ENCODE measurements at regions not wholly inside any gene's neighbourhood (a gene's known extent, or its start where the extent isn't known, plus 50 kb on each side); places are given as distances from the start of the nearest gene placed in this dataset.

DNA sequence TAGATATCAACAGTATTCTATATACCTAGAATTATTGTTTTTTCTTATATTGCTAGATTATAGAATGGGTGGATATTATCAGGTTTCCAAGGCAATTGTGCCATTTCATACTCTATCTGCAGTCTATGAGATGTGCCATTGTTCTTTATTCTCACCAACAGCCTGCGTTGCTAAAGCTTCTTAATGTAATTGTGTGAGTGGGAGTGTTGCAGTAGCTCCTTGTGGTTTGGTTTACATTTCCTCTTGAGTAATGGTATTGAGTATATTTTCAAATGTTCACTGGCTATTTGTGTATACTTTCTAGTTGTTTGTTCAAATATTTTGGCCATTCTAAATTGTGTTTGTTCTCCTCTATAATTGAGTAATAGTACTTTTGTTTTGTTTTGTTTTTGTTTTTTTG lies 199.2 kb downstream of the TFEC start:
- Histone ChIP-seq H3K4me1 (ENCODE audit: insufficient read depth, low read length) (no peaks in the 10 kb centered on the region), H3K4me3 (ENCODE audit: low read depth in 1 of 2, low read length in 2 of 2) (no peak overlapping the region), H3K27ac (ENCODE audit: low read depth, low read length) (no peak overlapping the region), H3K9me3 (ENCODE audit: low read length) (no peaks in the 10 kb centered on the region), H3K27me3 (ENCODE audit: control insufficient read depth in 1 of 2, insufficient read depth in 2 of 2, low read length in 2 of 2) (no peaks in the 10 kb centered on the region), H3K9ac (ENCODE audit: low read length) (no peak overlapping the region), H3K36me3 (ENCODE audit: insufficient read depth, low read length) (no peaks in the 10 kb centered on the region)

DNA sequence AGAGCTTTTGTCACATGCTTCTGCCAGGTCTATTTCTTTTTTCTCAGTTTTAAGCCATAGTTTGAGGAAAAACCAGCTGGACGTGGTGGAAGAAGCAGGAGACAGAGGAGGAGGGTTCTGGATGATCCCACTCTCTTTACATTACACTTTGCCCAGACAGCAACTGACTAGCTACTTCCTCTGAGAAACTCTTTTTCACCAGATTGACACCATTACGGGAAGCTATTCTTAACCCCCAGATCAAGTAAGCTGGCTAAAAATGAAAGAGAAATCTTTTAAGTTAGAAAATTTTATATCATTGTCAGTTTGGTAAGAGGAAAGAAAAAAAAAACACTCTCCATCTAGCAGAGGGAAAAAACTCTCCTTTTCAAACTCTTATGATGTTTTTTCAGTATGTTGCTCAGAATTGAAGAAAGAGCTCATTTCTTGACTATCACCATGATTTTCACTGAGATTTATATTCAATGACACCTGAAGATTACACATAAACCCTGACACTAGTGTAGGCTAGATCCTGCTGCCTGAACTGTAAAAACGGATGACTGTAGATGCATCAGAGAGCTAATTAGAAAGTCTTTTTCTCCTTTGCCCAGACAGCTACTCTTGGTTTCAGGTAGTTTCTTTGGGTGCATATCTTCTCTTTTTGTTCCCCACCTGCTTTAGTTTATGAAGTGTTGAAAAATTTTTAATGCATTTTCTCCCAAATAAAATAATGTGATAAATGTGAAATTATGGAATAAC lies 203.1 kb downstream of the TFEC start:
- Histone ChIP-seq H3K36me3 (ENCODE audit: insufficient read depth, low read length) (no peaks in the 10 kb centered on the region), H3K27me3 (ENCODE audit: control insufficient read depth in 1 of 2, insufficient read depth in 2 of 2, low read length in 2 of 2) (no peaks in the 10 kb centered on the region), H3K4me3 (ENCODE audit: low read depth in 1 of 2, low read length in 2 of 2) (no peak overlapping the region), H3K4me1 (ENCODE audit: insufficient read depth, low read length) (no peaks in the 10 kb centered on the region), H3K9me3 (ENCODE audit: low read length) (no peaks in the 10 kb centered on the region), H3K27ac (ENCODE audit: low read depth, low read length) (no peak overlapping the region), H3K9ac (ENCODE audit: low read length) (no peak overlapping the region)

DNA sequence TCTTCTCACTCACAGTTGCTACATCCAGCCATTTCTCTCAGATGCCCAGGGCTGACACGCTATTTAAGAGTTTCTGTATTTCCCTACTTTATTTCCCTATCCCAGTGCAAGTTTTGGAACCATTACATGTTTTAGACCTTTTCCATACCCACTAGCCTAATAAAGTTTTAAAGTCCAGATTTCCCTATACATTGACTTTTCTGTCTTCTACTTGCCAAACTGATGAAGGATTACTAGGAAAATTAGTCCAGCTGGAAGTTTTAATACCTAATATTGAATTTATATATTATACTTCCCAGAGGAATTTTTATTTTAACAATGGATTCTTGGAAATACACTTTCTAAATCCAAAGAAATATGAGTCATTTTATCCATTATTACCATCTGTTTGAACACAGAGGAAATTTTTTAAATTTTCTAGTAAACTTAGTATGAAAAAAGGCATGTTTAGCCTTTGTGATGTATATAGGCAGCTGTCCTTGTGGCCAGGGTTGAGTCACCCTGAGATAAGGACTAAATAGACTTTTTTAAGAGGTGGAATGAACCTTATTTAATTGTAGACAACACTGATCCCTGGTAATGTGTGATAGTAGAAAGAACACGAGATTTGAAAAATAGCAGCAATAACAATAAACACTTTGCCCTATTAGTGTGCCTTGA lies 205.0 kb downstream of the TFEC start:
- Histone ChIP-seq H3K4me3 (ENCODE audit: low read depth in 1 of 2, low read length in 2 of 2) (no peak overlapping the region), H3K36me3 (ENCODE audit: insufficient read depth, low read length) (no peaks in the 10 kb centered on the region), H3K9me3 (ENCODE audit: low read length) (no peaks in the 10 kb centered on the region), H3K9ac (ENCODE audit: low read length) (no peak overlapping the region), H3K27ac (ENCODE audit: low read depth, low read length) (no peak overlapping the region), H3K4me1 (ENCODE audit: insufficient read depth, low read length) (no peaks in the 10 kb centered on the region), H3K27me3 (ENCODE audit: control insufficient read depth in 1 of 2, insufficient read depth in 2 of 2, low read length in 2 of 2) (no peaks in the 10 kb centered on the region)

DNA sequence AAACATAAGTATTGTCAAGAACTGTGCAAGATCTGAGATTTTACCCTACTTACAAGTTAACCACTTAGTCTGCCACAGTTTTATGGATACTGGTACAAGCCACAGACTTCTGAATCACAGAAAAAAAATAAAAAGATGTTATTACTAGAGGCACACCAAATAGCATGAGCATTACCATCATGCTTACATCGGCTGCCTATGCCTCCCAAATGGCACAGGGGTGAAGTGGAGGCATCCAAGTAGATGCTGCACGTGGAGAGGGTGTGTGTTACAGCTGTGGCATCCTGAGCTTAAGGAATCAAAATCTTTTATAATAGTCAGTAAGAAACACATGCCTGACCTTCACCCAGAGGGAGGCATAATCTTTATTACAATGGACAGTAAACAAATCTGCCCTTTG lies 207.8 kb downstream of the TFEC start:
- Histone ChIP-seq H3K27me3 (ENCODE audit: control insufficient read depth in 1 of 2, insufficient read depth in 2 of 2, low read length in 2 of 2) (no peaks in the 10 kb centered on the region), H3K9ac (ENCODE audit: low read length) (no peak overlapping the region), H3K4me3 (ENCODE audit: low read depth in 1 of 2, low read length in 2 of 2) (no peak overlapping the region), H3K9me3 (ENCODE audit: low read length) (no peaks in the 10 kb centered on the region), H3K36me3 (ENCODE audit: insufficient read depth, low read length) (no peaks in the 10 kb centered on the region), H3K4me1 (ENCODE audit: insufficient read depth, low read length) (no peaks in the 10 kb centered on the region), H3K27ac (ENCODE audit: low read depth, low read length) (no peak overlapping the region)

DNA sequence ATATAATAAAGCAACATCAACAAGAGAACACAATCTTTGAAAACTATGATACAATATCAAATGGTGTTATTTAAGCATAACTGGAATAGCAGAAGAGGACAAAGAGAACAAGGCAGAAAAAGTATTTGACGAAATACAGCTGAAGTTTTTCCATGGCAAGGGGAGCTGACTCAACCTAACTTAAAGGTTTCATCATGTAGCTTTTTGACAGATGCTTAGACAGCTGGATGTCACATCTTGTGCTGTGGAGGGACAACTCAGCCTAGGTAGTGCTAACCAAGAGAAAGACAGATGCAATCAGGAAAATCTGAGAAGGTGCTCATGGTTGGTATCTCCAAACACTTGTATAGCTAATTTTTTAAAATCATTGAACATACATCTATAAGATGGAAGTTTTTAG lies 208.2 kb downstream of the TFEC start:
- Histone ChIP-seq H3K27ac (ENCODE audit: low read depth, low read length) (no peak overlapping the region), H3K36me3 (ENCODE audit: insufficient read depth, low read length) (no peaks in the 10 kb centered on the region), H3K27me3 (ENCODE audit: control insufficient read depth in 1 of 2, insufficient read depth in 2 of 2, low read length in 2 of 2) (no peaks in the 10 kb centered on the region), H3K9me3 (ENCODE audit: low read length) (no peaks in the 10 kb centered on the region), H3K4me3 (ENCODE audit: low read depth in 1 of 2, low read length in 2 of 2) (no peak overlapping the region), H3K4me1 (ENCODE audit: insufficient read depth, low read length) (no peaks in the 10 kb centered on the region), H3K9ac (ENCODE audit: low read length) (no peak overlapping the region)

DNA sequence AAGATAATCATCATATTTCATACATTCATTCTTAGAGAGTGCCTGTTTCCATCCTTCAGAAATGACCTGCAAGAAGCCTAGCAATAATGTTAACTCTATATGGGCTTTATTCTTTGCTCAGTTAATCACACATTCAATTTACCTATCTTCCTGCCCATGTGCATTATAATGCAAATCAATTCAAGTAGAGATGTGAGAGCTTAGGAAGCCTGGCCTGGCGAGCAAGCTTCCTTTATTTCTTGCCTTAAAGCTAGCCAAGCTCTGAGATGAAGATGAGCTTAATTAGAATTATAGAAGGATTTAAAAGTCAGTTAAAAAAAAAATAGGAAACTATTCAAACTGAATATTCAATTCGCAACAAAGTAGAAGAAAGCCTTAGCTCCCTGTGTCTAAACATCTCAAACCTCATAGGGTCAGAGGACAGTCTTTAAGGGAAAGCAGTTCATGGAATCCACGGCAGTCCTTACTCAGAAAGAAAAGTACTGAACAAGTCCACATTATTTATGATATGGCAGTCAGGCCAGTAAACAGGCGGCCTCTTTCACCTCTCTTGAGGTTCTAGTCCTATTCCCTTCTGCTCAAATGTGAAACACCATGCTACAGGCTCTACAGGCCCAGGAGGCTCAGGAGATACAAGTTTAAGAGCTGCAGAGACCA lies 214.1 kb downstream of the TFEC start:
- H3K27ac ChIP-seq (ENCODE audit: low read depth, low read length), result no peak overlapping the region
- H3K27me3 ChIP-seq (ENCODE audit: control insufficient read depth in 1 of 2, insufficient read depth in 2 of 2, low read length in 2 of 2), result no peaks in the 10 kb centered on the region
- H3K36me3 ChIP-seq (ENCODE audit: insufficient read depth, low read length), result no peaks in the 10 kb centered on the region

GRCh38 chr7:115812794-115813193 lies 217.8 kb downstream of the TFEC start:
- H3K9ac ChIP-seq (ENCODE audit: low read length), result no peak overlapping the region
- no peak overlapping the region for H3K4me3 ChIP-seq (ENCODE audit: low read depth in 1 of 2, low read length in 2 of 2)
- H3K9me3 ChIP-seq (ENCODE audit: low read length), result no peaks in the 10 kb centered on the region
- no peaks in the 10 kb centered on the region for H3K27me3 ChIP-seq (ENCODE audit: control insufficient read depth in 1 of 2, insufficient read depth in 2 of 2, low read length in 2 of 2)
- H3K4me1 ChIP-seq (ENCODE audit: insufficient read depth, low read length), result no peaks in the 10 kb centered on the region
- H3K27ac ChIP-seq (ENCODE audit: low read depth, low read length), result no peak overlapping the region
- no peaks in the 10 kb centered on the region for H3K36me3 ChIP-seq (ENCODE audit: insufficient read depth, low read length)

More for the DNA sequence above, 214.1 kb downstream of the TFEC start:
- Histone ChIP-seq H3K9ac (ENCODE audit: low read length) (no peak overlapping the region), H3K4me1 (ENCODE audit: insufficient read depth, low read length) (no peaks in the 10 kb centered on the region), H3K4me3 (ENCODE audit: low read depth in 1 of 2, low read length in 2 of 2) (no peak overlapping the region), H3K9me3 (ENCODE audit: low read length) (no peaks in the 10 kb centered on the region)

- Histone ChIP-seq H3K36me3 (ENCODE audit: insufficient read depth, low read length) (no peaks in the 10 kb centered on the region), H3K27me3 (ENCODE audit: control insufficient read depth in 1 of 2, insufficient read depth in 2 of 2, low read length in 2 of 2) (no peaks in the 10 kb centered on the region), H3K4me3 (ENCODE audit: low read depth in 1 of 2, low read length in 2 of 2) (no peak overlapping the region), H3K9ac (ENCODE audit: low read length) (no peak overlapping the region), H3K9me3 (ENCODE audit: low read length) (no peaks in the 10 kb centered on the region), H3K4me1 (ENCODE audit: insufficient read depth, low read length) (no peaks in the 10 kb centered on the region), H3K27ac (ENCODE audit: low read depth, low read length) (no peak overlapping the region)
Observed at GRCh38 chr7:115805458-115805857, 225.1 kb downstream of the TFEC start.

DNA sequence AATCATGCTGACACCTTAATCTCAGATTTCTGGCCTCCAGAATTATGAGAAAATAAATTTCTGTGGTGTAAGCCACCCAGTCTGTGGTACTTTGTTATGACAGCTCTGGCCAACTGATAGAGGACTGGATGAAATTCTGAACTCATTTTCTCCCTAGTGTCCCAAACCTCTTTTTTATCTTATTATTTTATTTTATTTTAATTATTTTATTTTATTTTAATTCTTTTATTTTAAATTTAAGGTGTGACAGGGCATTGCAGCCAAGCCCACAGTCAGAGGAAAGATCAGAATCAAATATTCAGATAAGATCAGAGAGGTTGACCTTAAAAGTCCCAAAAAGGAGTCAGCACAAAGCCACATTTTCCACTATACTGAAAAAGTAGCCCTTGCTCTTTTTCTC lies 228.1 kb downstream of the TFEC start:
- Histone ChIP-seq H3K4me1 (ENCODE audit: insufficient read depth, low read length) (no peaks in the 10 kb centered on the region), H3K4me3 (ENCODE audit: low read depth in 1 of 2, low read length in 2 of 2) (no peak overlapping the region), H3K9ac (ENCODE audit: low read length) (no peak overlapping the region), H3K27ac (ENCODE audit: low read depth, low read length) (no peak overlapping the region), H3K27me3 (ENCODE audit: control insufficient read depth in 1 of 2, insufficient read depth in 2 of 2, low read length in 2 of 2) (no peaks in the 10 kb centered on the region), H3K9me3 (ENCODE audit: low read length) (no peaks in the 10 kb centered on the region), H3K36me3 (ENCODE audit: insufficient read depth, low read length) (no peaks in the 10 kb centered on the region)

GRCh38 chr7:115799430-115799829 lies 231.1 kb downstream of the TFEC start:
- Histone ChIP-seq H3K4me3 (ENCODE audit: low read depth in 1 of 2, low read length in 2 of 2) (no peak overlapping the region), H3K4me1 (ENCODE audit: insufficient read depth, low read length) (no peaks in the 10 kb centered on the region), H3K9me3 (ENCODE audit: low read length) (no peaks in the 10 kb centered on the region), H3K36me3 (ENCODE audit: insufficient read depth, low read length) (no peaks in the 10 kb centered on the region), H3K27ac (ENCODE audit: low read depth, low read length) (no peak overlapping the region), H3K27me3 (ENCODE audit: control insufficient read depth in 1 of 2, insufficient read depth in 2 of 2, low read length in 2 of 2) (no peaks in the 10 kb centered on the region), H3K9ac (ENCODE audit: low read length) (no peak overlapping the region)

GRCh38 chr7:115793958-115794702 lies 236.4 kb downstream of the TFEC start:
- H3K27ac ChIP-seq (ENCODE audit: low read depth, low read length), result no peak overlapping the region
- H3K9ac ChIP-seq (ENCODE audit: low read length), result no peak overlapping the region
- H3K36me3 ChIP-seq (ENCODE audit: insufficient read depth, low read length), result no peaks in the 10 kb centered on the region
- H3K4me1 ChIP-seq (ENCODE audit: insufficient read depth, low read length), result no peaks in the 10 kb centered on the region
- no peak overlapping the region for H3K4me3 ChIP-seq (ENCODE audit: low read depth in 1 of 2, low read length in 2 of 2)
- H3K27me3 ChIP-seq (ENCODE audit: control insufficient read depth in 1 of 2, insufficient read depth in 2 of 2, low read length in 2 of 2), result no peaks in the 10 kb centered on the region
- H3K9me3 ChIP-seq (ENCODE audit: low read length), result no peaks in the 10 kb centered on the region
